ENCODE measurements at regions not wholly inside any gene's neighbourhood (a gene's known extent, or its start where the extent isn't known, plus 50 kb on each side); places are given as distances from the start of the nearest gene placed in this dataset.

- no peak for TF ChIP-seq YEATS4 (CRISPR knock-in tag; IDR thresholded peaks at IDR 0.05; ENCODE audit: borderline replicate concordance)
- no peak for TF ChIP-seq PRPF4 (IDR thresholded peaks at IDR 0.05; ENCODE audit: low read depth, low read length, poor library complexity, severe bottlenecking)
Measured at GRCh38 chr1:164910671-164911070, 351.7 kb downstream of the PBX1 start (continued).

- BruUV-seq (replicated peaks) = no TSS peak
- H4K20me1 ChIP-seq (ENCODE audit: insufficient read depth, low read length) = no peaks in the 10 kb centered on the region
- H3K4me2 ChIP-seq (ENCODE audit: low read depth, low read length) = no peak overlapping the region
- in situ Hi-C loops (cut with HindIII; ENCODE audit: extremely low pct_ligation_motif_present, low pct_unique_long_range_greater_than_20kb) (no loop called here), intact Hi-C loops (cut with micrococcal nuclease; ENCODE audit: unreplicated experiment) (no loop called here)
- CTCF ChIA-PET (ENCODE audit: low intra/inter-chr PET ratio, low total read pairs) = no interaction called here
- no peak overlapping the region for H3K4me3 ChIP-seq (replicated peaks in 1 of 3; ENCODE audit: insufficient read depth in 1 of 3, low read depth in 2 of 3, low read length in 3 of 3)
- H3K9ac ChIP-seq (ENCODE audit: insufficient read depth, low read depth, low read length) = no peak overlapping the region
- 0% methylated on average over 2 of the region's 2 CpGs for WGBS (ENCODE audit: low lambda C conversion rate)
- no peaks in the 10 kb centered on the region for H3K36me3 ChIP-seq (replicated peaks in 1 of 2; ENCODE audit: control insufficient read depth in 1 of 2, insufficient read depth in 2 of 2, low read length in 2 of 2)
- no peaks in the 10 kb centered on the region for H3K4me1 ChIP-seq (ENCODE audit: insufficient read depth, low read length)
- TF ChIP-seq RARA (CRISPR knock-in tag; IDR thresholded peaks at IDR 0.05) = no peak
- TF ChIP-seq ZNF598 (CRISPR knock-in tag; IDR thresholded peaks at IDR 0.05; ENCODE audit: borderline replicate concordance) = no peak
- TF ChIP-seq POGK (CRISPR knock-in tag; conservative IDR thresholded peaks at IDR 0.05) = no peak
- TF ChIP-seq ZNF253 (CRISPR knock-in tag; IDR thresholded peaks at IDR 0.05; ENCODE audit: borderline replicate concordance) = no peak
- no peak for TF ChIP-seq ZBTB43 (CRISPR knock-in tag; conservative IDR thresholded peaks at IDR 0.05)
- TF ChIP-seq GATAD1 (CRISPR knock-in tag; IDR thresholded peaks at IDR 0.05) = no peak
- no peak for TF ChIP-seq ZNF556 (CRISPR knock-in tag; IDR thresholded peaks at IDR 0.05; ENCODE audit: borderline replicate concordance)
- no peak for TF ChIP-seq ZFP90 (CRISPR knock-in tag; IDR thresholded peaks at IDR 0.05; ENCODE audit: borderline replicate concordance)
- no peak for TF ChIP-seq ZNF781 (CRISPR knock-in tag; IDR thresholded peaks at IDR 0.05; ENCODE audit: borderline replicate concordance, not compliant biosample characterization)
- TF ChIP-seq ZMYM3 (CRISPR knock-in tag; IDR thresholded peaks at IDR 0.05) = no peak
- no peaks in the 10 kb centered on the region for H3K9me3 ChIP-seq (ENCODE audit: low read length)
- DNase-seq (ENCODE audit: low spot score) (no peak), FAIRE-seq (no peak), ATAC-seq (no peak)
- POLR2A ChIA-PET = no interaction called here
- no peaks in the 10 kb centered on the region for H3K79me2 ChIP-seq (ENCODE audit: insufficient read depth, low read length)
- no peaks in the 10 kb centered on the region for H3K27me3 ChIP-seq (ENCODE audit: control insufficient read depth in 1 of 2, insufficient read depth in 2 of 2, low read length in 2 of 2)
- H3K27ac ChIP-seq (ENCODE audit: extremely low read length, insufficient read depth, low read length) = no peak overlapping the region
- H2AFZ ChIP-seq (ENCODE audit: low read length) = no peak overlapping the region
Measured at GRCh38 chr1:164907666-164908065, 348.7 kb downstream of the PBX1 start.
